HL-60/S4 treated with retinoic acid at 250 ng/mL for 4 days and 3 days (cell line): ENCODE measurements at regions not wholly inside any gene's neighbourhood (a gene's known extent, or its start where the extent isn't known, plus 50 kb on each side); places are given as distances from the start of the nearest gene placed in this dataset.

Experiments used
- in situ Hi-C: fragments of 300-500 bp; cut with MboI; formaldehyde crosslinking; loops from 2 replicates; pipeline ENCODE4 v1.7.0; 2022; ENCODE audit warnings: low sequenced_read_pairs

- in situ Hi-C loops, result no loop called here
Measured at GRCh38 chr18:61149786-61150185, 183.4 kb upstream of the CDH20 start.

GRCh38 chr18:61153571-61153970, 179.7 kb upstream of the CDH20 start:
- in situ Hi-C loops, result no loop called here

GRCh38 chr18:61154866-61155265, 178.4 kb upstream of the CDH20 start:
- in situ Hi-C loops, result no loop called here

DNA sequence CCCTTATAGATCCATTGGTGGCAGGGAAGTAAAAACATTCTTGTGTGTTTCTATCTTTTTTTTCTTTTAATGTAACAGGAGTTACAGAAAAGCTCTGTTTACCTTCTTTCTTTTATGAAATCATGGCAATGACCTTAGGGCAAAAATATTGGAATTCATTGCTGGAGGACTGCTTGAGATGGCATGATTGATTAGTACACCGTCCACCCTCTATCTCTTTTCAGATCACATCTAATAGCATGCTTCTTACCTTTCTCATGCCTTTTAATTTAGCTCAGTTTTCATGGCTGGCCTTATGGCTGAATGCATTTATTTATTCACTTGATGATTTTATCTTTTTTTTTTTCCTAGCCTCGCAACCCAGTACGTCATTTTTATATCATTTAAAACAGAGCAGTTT, 177.6 kb upstream of the CDH20 start:
- in situ Hi-C loops, result no loop called here

- in situ Hi-C loops, result no loop called here
Measured at GRCh38 chr18:61157451-61157850, 175.8 kb upstream of the CDH20 start.

GRCh38 chr18:61159246-61159645, 174.0 kb upstream of the CDH20 start:
- in situ Hi-C loops, result no loop called here

DNA sequence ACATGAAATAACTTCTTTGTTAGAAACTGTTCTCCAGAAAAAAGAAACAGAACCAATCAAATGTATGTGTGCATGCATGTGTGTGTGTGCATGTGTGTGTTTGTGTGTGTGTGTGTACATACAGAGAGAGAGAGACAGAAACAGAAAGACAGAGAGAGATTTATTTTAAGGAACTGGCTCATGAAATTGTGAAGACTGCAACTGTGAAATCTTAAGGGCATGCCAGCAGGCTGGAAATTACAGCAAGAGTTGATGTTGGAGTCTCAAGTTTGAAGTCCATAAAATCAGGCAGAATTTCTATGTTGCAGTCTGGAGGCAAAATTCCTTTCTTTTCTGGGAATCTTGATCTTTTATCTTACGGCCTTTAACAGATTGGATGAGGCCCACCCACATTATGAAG, 168.9 kb upstream of the CDH20 start:
- in situ Hi-C loops, result no loop called here

DNA sequence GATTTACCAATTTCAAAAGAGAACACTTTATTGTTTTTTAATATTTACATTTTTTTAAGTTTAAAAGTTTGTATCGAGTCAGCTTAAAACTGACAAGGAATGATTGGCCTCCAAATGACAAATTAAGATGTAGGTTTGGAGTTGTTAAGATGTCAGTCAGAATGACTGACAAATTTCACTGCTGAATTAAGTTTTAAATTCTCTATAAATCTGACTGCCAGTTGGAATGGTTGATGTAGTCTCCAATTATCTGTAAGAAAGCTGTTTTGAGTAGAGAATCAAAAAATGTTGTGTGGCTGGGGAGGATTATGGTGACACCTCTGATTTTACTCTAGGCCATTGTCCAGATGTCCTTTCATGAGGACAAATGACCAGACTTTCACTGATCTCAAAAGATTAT, 165.3 kb upstream of the CDH20 start:
- in situ Hi-C loops, result no loop called here

DNA sequence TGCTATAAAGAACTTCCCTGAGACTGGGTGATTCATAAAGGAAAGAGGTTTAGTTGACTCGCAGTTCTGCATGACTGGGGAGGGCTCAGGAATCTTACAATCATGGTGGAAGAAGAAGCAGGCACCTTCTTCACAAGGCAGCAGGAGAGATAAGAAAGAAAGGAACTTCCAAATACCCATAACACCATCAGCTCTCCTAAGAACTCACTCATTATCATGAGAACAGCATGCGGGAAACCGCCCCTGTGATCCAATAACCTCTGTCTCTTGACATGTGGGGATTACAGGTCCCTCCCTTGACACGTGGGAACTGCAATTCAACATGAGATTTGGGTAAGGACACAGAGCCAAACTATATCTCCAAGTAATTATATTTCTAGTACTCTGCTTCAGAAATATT, 163.8 kb upstream of the CDH20 start:
- in situ Hi-C loops, result no loop called here

GRCh38 chr18:61172624-61173023, 160.6 kb upstream of the CDH20 start:
- in situ Hi-C loops, result no loop called here

- in situ Hi-C loops, result no loop called here
Measured at GRCh38 chr18:61173554-61173953, 159.7 kb upstream of the CDH20 start.

- in situ Hi-C loops, result no loop called here
Measured at GRCh38 chr18:61183798-61184197, 149.4 kb upstream of the CDH20 start.

DNA sequence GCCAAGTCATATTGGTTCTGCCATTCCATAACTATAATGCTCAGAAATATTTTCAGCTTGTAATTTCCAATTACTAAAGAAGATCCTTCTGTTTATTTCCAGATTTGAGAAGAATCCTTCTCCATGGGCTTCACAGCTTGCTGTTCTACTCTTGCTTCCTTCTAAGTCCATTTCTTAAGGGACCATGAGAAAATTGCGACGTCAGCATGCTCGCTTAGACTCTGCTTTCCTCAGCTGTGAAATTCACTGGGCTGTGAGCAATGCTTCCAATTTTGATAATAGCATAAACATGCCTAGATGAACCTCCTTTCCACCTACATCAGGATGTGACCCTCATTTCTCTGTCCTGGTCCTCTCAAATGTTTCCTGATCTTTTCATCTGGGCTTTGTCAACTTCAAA, 145.3 kb upstream of the CDH20 start:
- in situ Hi-C loops, result no loop called here

DNA sequence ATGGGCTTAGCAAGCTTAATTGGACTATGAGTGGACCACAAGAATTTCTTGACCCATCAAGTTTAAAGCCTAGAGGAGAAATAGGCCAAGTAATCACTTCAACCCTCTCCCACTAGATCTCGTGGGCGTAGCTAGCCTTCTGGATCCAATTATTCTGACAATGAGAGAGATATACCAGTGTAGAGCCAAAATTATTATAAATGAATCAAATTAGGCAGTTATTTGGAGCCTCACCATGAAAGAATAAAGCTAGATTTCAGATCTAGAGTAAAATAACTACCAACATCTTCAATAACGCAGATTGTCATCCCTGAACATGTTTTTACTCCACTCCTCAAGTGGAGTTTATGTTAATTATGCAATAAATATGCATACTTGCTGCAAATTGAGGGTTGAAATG, 143.9 kb upstream of the CDH20 start:
- in situ Hi-C loops, result no loop called here

DNA sequence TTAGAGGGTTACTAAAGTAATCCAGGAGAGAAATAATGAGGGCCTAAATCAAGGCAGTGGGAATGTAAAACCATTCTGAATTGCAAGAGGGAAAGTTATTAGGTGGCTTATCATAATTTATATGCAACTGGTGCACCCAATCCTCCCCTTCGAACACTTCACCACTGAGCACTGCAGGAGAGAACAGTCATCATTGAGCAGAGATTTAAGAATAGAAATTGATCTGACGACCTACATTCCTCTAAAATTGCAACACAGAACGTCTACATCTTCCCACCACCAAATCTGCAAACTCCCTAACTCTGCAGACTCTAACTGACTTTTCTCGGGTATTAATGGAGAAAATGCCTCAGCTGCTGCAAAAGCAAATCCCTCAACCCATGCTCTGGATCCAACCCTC, 138.5 kb upstream of the CDH20 start:
- in situ Hi-C loops, result no loop called here

DNA sequence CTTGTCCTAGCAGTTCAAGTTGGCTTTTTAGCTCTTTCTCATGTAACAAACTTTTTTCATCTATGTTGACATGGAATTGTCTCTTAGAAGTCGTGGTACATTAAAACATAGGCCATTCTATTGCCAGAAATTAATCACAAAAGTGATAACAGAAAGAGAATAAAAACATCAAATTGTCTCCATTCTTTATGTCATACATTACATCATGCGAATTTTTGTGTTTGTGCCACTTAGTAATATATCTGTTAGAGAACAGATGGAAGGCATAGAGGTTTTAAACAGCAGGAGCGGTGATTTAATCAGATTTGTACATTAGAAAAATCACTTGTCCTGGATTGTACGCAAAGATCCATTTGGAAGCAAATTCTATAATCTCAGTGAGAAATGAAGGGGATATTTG, 136.5 kb upstream of the CDH20 start:
- in situ Hi-C loops, result no loop called here

DNA sequence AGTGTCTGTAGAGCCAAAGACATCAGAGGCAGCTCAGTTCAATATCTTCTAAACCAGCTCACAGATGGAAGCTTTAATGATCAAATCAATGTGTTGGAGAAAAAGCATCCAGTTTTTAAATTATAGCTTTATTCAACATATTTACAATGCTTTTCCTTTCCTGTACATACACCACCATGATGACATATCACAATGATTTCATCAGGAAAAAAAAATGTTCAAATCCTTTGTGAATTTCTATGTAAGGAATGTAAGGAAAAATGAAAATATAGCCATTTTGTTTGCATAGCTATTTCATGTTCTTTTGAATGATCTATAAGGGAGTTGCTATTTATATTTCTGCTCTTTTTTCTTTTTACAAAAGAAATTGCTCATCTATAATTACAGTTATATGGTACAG, 134.7 kb upstream of the CDH20 start:
- in situ Hi-C loops, result no loop called here

GRCh38 chr18:61199171-61199848, 133.9 kb upstream of the CDH20 start:
- in situ Hi-C loops, result no loop called here

DNA sequence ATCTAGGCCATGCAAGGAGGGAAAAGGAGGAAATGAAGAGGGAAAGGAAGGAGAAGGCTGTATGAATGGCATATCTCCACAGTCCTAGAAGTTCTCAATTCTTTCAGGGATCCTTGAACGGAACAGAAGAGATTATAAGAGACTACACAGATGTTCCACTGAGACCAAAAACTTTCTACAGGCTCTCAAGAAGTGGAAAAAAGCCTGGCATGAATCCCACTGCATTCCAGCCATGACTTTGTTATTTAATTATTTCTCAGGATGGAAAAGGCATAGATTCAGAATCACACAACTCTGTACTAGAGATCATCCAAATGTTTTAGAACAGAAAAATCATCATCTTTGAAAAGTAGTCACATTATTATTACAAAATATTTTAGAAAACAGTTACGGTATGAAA, 131.7 kb upstream of the CDH20 start:
- in situ Hi-C loops, result no loop called here

- in situ Hi-C loops, result no loop called here
Measured at GRCh38 chr18:61203151-61203550, 130.1 kb upstream of the CDH20 start.

- in situ Hi-C loops, result no loop called here
Measured at GRCh38 chr18:61209801-61210200, 123.4 kb upstream of the CDH20 start.

GRCh38 chr18:61216051-61216450, 117.2 kb upstream of the CDH20 start:
- in situ Hi-C loops, result no loop called here

DNA sequence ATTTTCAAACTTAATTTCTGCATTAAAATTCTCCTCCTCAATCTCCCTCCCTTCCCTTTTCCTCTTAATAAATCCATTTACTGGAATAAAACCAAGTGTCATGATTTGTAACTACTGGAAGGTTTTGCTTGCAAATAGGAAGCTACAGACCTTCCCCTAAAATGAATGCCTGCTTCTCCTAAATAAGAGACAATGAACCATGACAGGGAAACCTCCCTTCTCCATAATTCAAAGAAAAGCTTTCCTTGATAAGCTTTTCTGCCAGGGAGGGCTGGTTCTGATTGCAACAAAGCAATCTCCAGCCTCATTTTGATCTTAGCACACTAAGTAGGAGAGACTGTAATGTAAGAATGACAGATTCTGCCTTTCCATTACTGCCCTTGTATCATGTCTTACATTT, 111.0 kb upstream of the CDH20 start:
- in situ Hi-C loops, result no loop called here
